ENCODE measurements at regions not wholly inside any gene's neighbourhood (a gene's known extent, or its start where the extent isn't known, plus 50 kb on each side); places are given as distances from the start of the nearest gene placed in this dataset.

- TF ChIP-seq, protein P1, sequence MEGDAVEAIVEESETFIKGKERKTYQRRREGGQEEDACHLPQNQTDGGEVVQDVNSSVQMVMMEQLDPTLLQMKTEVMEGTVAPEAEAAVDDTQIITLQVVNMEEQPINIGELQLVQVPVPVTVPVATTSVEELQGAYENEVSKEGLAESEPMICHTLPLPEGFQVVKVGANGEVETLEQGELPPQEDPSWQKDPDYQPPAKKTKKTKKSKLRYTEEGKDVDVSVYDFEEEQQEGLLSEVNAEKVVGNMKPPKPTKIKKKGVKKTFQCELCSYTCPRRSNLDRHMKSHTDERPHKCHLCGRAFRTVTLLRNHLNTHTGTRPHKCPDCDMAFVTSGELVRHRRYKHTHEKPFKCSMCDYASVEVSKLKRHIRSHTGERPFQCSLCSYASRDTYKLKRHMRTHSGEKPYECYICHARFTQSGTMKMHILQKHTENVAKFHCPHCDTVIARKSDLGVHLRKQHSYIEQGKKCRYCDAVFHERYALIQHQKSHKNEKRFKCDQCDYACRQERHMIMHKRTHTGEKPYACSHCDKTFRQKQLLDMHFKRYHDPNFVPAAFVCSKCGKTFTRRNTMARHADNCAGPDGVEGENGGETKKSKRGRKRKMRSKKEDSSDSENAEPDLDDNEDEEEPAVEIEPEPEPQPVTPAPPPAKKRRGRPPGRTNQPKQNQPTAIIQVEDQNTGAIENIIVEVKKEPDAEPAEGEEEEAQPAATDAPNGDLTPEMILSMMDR (conservative IDR thresholded peaks at IDR 0.05), result no peak
- TF ChIP-seq ZFX (IDR thresholded peaks at IDR 0.05), result no peak
Observed at GRCh38 chr1:238409932-238410331, 519.2 kb upstream of the ZP4 start.
